HL-60/S4 treated with phorbol 12-myristate 13-acetate at 8.2 ng/mL for 4 days and 3 days (cell line): ENCODE measurements at regions not wholly inside any gene's neighbourhood (a gene's known extent, or its start where the extent isn't known, plus 50 kb on each side); places are given as distances from the start of the nearest gene placed in this dataset.

Experiments used
- in situ Hi-C: fragments of 300-500 bp; cut with MboI; formaldehyde crosslinking; loops from 2 replicates; pipeline ENCODE4 v1.15.0; 2022; ENCODE audit warnings: low sequenced_read_pairs

DNA sequence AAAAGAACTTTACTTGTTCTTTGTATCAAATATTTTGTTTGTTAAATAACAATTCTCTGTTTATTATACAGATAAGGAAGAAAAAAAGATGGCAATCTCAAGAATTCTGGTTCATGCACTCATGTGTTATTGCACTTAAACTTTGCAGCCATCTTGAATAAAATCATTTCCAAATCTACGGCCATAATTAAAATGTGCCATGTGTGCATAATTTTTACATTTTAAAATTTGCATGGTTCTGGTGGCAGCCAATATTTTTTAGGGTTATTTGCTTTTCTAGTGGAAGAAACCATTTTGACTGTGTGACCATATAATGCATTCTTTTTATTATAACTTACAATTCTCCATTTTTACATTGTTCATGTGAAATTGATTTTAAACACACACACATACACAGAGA, 1518.1 kb upstream of the ZEB2 start:
- in situ Hi-C loops, result no loop called here

DNA sequence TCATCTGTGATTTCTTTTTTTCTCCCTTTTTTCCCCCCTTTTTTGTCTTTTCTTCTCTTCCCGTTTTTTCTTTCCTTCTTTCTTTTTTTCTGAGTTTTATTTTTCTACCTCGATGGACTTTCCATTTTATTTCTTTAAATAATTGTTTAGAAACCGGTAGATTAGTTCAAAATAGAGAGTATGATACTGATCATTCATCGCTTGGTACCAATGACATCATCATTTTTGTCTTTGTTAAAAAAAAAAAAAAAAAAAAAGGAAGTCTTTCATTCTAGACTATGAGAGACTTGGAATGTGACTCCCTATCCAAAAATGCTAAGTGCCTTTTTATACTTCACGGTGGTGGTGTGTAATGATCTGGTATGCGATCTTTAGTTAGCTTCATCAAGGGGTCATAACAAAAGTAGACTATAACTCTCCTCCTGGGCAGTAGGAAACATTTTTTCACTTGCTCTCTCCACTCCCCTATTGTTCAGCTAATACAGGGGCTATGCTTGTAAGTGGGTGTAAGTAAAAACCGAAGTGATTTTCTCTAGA, 1517.5 kb upstream of the ZEB2 start:
- in situ Hi-C loops, result no loop called here

DNA sequence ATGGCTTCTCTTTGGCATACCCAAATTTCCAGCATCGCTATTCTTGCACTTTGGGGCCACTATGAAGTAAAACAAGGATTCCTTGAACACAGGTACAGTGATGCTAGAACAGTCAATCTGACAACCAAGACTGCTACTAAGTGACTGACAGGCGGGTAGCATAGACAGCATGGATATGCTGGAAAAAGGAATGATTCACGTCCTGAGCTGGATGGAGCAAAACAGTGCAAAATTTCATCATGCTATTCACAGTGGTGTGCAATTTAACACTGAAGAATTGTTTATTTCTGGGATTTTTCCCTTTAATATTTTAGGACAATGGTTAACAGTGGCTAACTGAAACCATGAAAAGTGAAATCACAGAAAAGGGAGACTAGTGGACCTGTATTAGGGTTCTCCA, 1511.2 kb upstream of the ZEB2 start:
- in situ Hi-C loops, result no loop called here

DNA sequence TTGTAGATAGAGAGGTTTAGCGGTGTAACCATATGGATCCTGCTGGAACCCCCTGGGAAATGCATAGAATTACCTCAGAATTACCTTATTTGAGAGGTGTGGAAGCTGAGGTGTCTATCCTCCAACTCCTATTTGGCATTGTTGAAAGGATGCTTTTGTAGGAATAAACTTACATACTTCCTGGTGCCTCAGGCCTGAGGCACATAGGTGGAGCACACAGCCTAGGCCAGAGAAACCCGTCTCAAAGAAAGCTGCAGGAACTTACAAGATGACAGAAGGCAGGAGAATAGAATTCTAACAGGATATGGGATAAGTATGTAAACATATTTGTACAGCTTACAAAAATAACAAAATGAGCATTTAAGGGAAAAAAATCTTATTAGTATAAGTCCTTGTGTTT, 1507.2 kb upstream of the ZEB2 start:
- in situ Hi-C loops, result no loop called here

DNA sequence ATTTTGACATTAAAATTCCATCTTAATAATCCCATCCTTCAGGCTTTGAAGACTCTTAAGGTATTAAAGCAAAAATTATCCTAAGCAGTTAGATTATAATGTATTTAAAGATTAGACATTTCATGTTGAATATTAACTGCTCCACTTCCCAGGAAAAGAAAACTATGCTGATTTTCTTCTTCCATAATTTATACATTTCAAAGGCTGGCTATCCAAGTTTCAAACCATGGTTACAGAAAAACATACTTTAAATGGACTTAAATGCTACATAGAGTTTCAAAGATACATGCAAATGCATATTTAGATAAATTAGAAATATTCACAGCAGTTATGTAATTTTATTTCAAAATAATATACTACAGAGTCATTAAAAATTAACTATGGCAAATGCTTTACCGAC, 1505.6 kb upstream of the ZEB2 start:
- in situ Hi-C loops, result no loop called here

DNA sequence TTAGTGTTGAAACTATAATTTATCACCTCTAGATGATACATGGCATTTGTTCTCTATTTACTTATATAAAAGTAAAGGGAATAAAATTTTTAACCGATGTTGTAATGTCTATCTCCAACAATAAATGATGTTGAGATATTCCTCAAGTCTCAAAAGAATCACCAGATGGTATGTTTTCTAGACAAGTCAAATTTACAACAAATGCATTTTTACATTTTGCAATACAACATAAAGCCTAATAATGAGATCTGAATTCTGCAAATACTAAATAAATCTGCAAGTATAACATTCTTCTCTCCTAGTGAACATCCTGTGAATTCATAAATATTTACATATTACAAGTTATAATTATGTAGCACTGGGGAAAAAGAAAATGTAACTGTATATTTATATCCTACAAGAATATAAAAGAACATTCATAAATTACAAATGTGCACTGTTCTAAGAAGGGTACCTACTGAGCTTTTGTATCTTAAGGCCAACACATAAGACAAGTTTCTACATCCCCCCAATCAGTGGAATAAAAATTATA, 1504.4 kb upstream of the ZEB2 start:
- in situ Hi-C loops, result no loop called here

DNA sequence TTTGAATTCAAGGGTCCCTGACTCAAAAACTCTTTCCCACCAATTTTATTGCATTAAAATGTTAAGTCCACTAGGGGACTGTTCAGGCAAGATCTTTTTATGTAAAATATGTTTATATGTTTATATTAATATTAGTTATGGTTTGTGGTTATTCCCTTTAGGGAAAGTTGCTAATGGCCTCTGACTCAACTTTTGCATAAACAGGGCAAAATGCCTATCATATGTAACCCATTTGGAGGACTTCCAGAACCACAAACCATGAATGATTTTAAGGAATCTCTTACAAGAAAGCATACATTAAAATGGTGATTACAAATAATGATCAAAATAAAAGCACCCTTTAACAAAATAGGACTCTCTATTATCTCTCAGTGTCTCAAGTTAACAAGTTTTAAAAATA, 1484.5 kb upstream of the ZEB2 start:
- in situ Hi-C loops, result no loop called here

DNA sequence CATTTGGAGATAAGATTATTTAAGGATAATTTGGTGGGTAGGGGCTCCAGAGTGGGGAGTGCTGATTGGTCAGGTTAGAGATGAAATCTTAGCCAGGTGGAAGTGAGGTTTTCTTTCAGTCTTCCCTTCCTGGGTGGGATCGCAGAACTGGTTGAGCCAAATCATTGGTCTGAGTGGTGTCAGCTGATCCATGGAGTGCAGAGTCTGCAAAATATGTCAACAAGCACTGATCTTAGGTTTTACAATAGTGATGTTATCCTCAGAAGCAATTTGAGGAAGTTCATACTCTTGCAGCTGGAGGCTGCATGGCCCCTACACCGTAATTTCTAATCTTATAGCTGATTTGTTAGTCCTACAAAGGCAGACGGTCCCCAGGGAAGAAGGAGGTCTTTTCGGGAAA, 1483.4 kb upstream of the ZEB2 start:
- in situ Hi-C loops, result no loop called here

DNA sequence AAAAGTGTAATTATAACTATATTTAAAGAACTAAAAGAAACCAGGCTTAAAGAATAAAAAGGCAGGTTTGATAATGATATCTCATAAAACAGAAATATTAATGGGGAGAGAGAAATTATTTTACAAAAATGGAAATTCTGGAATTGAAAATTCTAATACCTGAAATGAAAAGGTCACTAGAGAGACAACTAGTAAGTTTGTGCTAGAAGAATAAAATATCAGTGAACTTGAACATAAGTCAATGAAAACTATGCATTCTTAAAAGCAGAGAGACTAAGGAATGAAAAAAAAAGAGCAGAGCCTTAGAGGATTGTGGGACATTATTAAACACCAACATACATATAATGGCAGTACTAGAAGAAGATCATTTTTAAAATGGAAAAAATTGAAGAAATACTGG, 1475.0 kb upstream of the ZEB2 start:
- in situ Hi-C loops, result no loop called here

DNA sequence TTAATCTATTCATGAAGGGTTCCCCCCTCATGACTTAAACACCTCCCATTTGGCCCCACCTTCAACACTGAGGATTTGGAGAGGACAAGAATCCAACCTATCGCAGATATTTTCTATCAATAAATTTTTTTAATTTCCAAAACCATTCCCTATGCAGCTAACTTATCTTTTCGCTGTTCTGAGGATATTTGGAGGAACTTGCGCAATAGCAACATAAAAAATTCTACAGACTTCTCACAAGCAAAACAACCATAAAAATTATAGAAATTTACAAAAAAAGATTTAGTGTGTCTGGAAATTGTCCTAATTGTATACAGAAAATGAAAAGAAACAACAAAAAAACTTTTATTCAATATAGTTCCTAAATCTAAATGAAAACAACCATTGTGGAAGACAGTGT, 1472.7 kb upstream of the ZEB2 start:
- in situ Hi-C loops, result no loop called here

DNA sequence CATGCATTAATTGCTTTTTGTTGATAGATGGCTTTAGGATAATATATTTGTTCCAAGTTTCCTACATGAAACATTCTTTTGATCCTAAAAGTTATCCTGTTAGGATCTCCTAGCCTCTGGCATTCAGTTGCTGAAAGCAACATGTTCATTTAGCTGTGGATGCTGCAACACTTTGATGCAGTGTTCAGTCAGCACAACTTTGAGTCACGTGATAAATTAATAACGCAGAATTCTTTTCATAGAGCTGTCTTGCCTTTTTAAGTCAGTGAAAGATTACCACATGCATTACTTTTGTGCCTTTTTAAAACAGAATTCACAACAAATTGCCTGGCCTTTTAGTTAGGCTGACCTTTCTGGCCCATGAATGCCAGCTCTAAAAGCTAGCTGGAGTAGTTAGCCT, 1467.9 kb upstream of the ZEB2 start:
- in situ Hi-C loops, result no loop called here

DNA sequence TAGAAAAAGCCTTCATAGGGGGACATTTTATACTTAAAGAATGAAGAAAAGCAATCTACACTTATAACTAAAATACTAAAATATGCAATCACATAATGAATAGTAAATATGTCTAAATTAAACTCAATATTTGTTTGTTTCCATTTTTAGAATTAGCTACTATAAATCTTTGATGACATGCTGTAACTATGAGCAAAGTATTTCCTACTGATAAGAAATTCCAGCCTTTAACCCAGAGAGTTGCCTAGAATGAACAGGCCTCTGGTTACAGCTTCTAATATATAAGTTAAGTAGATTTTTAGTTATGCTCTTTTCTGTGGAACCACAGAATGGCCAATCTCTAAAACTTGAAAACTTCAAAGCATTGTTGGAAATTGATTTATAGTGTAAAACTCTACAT, 1465.6 kb upstream of the ZEB2 start:
- in situ Hi-C loops, result no loop called here

DNA sequence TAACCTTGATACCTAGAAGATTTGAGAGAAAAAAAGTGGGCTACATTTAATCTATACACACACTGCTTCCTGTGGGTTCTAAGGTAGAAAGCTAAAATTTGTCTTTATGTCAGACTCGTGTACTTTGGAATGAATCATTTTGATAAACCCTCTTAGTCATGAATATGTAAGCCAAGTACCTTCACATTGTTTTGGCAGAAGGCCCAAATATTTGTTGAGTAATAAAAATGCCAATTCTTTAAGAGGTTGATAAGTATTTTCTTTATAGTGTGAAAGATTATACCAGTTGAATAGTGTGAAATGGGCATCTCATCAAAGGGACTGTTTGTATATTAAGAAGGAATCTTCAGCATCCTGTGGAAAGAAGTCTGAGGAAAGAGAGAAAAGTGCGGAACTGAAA, 1464.7 kb upstream of the ZEB2 start:
- in situ Hi-C loops, result no loop called here

DNA sequence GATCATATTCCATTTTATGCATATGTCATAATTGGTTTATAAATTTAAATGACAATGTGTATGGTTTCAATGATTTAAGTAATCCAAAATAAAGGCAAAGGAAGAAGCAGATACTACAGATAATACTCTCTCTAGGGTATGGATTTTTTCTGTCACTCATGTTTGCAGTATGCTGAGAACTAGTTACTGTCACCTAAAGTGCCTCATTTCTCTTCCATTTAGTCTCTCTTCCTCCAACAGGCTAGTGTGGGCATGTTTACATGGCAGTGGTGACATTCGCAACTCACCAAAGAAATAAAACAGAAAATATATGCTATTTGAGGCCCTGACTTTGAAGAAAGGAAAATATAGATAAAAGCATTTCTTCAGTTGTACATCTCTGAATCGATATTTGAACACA, 1460.4 kb upstream of the ZEB2 start:
- in situ Hi-C loops, result no loop called here

DNA sequence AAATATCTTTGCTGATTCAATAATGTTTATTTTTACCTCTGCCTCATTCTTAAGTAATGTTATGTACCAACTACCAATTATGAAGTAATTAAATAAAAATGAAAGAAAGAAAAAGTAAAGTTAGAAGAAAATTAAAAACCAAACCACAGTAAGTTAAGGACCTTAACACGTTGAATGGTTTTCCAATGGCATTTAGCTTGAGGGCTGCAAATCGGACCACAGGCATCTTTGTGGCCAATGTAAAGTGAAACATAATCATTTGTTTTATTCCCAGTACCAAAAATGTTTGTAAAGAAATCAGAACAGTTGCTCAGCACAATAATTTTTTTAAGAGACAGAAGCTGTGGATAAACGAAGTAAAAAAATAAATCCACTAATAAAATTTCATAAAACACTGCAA, 1455.5 kb upstream of the ZEB2 start:
- in situ Hi-C loops, result no loop called here

DNA sequence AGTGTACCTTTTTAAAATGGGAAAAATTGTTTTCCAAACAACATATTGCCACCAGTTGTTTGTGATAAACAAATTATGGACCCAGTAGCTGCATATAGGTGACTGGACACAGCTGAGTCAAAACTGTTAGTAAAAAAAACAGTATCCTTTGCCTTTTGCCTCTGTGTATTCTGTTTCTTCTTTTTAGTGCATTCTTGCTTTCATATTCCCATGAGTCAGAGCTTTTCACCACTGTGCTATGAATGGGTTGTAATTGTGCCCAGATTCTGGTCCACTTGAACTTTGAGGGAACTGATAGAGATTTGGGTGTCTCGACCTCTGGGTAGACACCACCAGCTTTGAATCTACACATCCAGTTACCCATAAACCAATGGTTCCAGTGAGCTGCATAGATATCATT, 1441.9 kb upstream of the ZEB2 start:
- in situ Hi-C loops, result no loop called here

DNA sequence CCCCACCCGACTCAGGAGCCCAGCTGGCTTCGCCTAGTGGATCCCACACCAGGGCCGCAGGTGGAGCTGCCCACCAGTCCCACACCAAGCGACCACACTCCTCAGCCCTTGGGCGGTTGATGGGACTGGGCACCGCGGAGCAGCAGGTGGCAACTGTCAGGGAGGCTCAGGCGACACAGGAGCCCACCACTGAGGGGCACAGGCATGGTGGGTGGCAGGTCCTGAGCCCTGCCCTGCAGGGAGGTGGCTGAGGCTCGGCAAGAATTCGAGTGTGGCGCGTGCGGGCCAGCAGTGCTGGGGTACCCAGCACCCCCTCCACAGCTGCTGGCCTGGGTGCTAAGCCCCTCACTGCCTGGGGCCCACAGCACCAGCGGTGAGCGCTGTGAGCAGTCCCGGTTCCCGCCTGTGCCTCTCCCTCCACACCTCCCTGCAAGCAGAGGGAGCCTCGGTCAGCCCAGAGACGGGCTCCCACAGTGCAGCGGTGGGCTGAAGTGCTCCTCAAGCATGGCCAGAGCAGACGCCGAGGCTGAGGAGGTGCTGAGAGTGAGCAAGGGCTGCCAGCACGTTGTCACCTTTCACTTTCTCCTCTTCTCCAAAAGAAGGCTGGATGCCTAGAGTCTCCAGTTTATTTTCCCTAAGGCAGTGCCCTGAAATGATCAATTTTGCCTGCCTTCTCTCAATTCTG, 1440.7 kb upstream of the ZEB2 start:
- in situ Hi-C loops, result no loop called here

DNA sequence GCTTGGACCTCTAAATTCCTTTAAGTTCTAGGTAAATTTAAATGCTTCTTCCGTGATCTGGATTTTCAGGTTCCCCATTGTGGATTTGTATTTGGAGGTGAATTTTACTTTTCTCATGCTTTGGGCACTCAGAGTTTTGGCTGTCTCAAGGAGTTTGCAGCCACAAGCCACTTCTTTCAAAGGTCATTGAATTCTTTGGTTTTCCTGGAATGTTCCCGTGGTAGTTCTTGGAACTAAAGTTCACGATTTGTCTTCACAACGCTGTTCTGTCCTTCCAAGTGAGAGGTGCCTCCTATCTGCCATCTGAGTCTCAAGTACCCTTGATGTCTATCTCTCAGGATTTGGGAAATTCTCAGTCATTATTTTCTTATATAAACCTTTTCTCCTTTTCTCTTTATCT, 1438.7 kb upstream of the ZEB2 start:
- in situ Hi-C loops, result no loop called here

DNA sequence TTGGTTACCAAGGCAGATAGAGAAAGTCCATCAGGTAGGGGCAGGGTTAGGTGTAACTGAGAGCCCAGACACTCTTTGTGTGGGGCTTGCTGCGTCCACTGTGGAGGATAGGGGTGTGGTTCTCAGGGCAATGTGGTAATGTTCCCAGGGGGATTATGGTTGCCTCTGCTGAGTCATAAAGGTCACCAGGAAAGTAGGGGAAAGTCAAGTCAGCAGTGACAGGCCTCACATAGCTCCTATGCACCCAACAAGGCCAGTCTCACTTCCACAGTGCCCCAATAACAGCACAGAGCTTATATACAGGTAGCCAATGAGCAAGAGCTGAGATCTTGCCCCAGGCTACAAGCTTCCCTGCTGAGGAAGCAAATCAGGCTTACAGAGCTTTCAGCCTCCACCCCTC, 1438.0 kb upstream of the ZEB2 start:
- in situ Hi-C loops, result no loop called here

DNA sequence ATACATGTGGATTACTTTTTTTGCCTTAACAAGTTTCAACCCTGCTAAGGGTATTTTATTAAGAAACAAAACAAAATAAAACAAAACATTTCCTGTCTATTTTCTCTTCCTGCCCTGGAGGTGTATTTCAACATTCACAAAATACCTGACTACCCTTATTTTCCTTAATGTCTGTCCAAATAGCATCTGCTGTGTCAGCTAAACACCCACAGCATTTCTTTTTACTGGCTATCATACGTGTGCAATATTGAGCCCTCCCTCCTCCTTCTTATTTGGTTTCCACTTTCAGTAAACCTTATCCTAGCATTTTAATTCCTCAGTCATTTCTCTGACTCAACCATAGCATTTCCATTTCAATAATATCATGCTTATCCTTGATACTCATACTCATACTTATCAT, 1420.0 kb upstream of the ZEB2 start:
- in situ Hi-C loops, result no loop called here

DNA sequence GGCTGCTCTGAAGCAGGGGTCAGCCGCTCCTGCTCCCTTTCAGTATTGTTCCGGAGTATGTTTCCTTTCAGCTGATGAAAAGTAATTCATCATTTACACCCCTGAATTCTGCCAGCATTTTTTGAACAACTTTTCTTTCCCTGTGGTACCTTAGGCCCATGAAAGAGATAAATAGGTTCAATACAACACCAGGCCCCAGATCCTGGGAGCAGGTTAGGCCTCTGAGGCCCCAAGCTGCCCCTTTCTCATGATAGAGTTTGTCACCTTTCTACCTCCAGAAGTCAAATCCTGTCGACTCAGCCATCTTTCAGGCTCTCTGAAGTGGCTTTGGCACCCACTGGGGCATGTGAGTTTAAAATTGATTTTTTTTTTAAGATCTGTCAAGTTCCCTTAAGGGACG, 1415.1 kb upstream of the ZEB2 start:
- in situ Hi-C loops, result no loop called here

DNA sequence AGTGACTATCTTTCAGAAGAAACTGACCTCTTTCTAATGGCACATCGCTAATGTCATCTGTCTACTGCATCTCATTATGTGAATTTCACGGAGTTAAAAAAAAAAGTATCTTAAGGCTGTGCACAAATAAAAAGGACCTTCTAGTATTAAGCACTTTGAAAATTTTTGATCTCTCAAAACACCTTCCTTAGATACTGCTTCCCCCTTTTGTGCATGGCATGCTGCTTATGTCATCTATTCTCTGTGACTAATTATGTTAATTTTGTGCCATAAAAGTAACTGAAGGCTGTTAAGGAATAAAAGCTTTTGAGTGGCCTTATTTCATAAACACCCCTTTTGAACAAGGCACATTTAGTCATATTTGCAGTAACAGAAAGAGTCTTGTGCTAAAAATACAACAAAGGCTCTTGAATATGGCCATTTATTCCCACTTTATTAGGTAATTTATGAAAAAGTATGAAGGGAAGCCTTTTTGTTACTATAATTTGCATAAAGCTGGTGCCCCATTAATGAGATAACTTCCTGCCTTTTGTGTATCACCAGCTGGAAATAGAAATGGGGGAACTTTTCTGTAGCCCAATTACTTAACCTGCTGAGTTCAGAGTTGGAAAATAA, 1412.0 kb upstream of the ZEB2 start:
- in situ Hi-C loops, result no loop called here

DNA sequence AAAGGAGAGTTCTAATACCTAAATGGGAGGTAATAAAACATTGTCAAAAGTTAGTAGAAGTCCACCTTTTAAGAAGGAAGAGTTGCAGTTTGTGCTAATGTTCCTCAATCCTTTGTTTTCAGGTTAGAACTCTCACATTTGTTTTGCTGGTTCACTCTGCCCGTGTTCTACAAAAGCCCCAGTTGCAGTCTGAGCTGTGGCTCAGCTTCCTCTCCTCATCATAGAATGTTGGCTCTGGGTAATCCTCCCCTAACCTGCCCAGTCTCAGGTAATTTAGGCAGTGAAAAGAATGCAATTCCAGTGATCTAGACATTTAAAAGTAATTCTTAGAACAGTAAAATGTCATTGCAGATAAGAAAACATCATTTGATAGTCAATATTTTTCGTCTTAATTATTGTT, 1410.4 kb upstream of the ZEB2 start:
- in situ Hi-C loops, result no loop called here
